ENCODE measurements at regions not wholly inside any gene's neighbourhood (a gene's known extent, or its start where the extent isn't known, plus 50 kb on each side); places are given as distances from the start of the nearest gene placed in this dataset.

GRCh38 chr3:174436367-174436766, 422.8 kb upstream of the NAALADL2 start:
- TF ChIP-seq CTCF (IDR thresholded peaks at IDR 0.05; ENCODE audit: low read depth, low read length, missing input control) (no peak), REST (IDR thresholded peaks at IDR 0.05) (no peak), EGR1 (IDR thresholded peaks at IDR 0.05; ENCODE audit: low read depth in 2 of 2) (no peak), SP1 (IDR thresholded peaks at IDR 0.05) (no peak), RAD21 (IDR thresholded peaks at IDR 0.05) (no peak), YY1 (IDR thresholded peaks at IDR 0.05) (no peak), ATF3 (IDR thresholded peaks at IDR 0.05) (no peak), JUND (IDR thresholded peaks at IDR 0.05) (no peak), ZBTB33 (IDR thresholded peaks at IDR 0.05) (no peak), MAX (IDR thresholded peaks at IDR 0.05) (no peak), FOXA2 (IDR thresholded peaks at IDR 0.05) (no peak), TAF1 (conservative IDR thresholded peaks at IDR 0.05) (no peak), FOXA1 (IDR thresholded peaks at IDR 0.05) (no peak)
